NCI-H748 (cell line): ENCODE measurements at regions not wholly inside any gene's neighbourhood (a gene's known extent, or its start where the extent isn't known, plus 50 kb on each side); places are given as distances from the start of the nearest gene placed in this dataset.

Source experiments
- DNase-seq: peaks from one replicate; lab custom pipeline; 2025; ENCODE audit not compliant: unreplicated experiment; lab: John Stamatoyannopoulos, UW

- no peak for DNase-seq
Measured at GRCh38 chr5:163941079-163941478, 435.7 kb downstream of the MAT2B start.

- no peak for DNase-seq
Measured at GRCh38 chr5:163943546-163943945, 438.1 kb downstream of the MAT2B start.

GRCh38 chr5:163944738-163945137, 439.3 kb downstream of the MAT2B start:
- DNase-seq, result no peak

- no peak for DNase-seq
Measured at GRCh38 chr5:163947848-163948666, 442.6 kb downstream of the MAT2B start.

- no peak for DNase-seq
Measured at GRCh38 chr5:163950248-163950647, 444.8 kb downstream of the MAT2B start.

- DNase-seq, result no peak
Measured at GRCh38 chr5:163951069-163951468, 445.6 kb downstream of the MAT2B start.

- no peak for DNase-seq
Measured at GRCh38 chr5:163953901-163954300, 448.5 kb downstream of the MAT2B start.

- DNase-seq, result peak; percentile 76
Measured at GRCh38 chr5:163961230-163961629, 455.8 kb downstream of the MAT2B start.

- DNase-seq, result no peak
Measured at GRCh38 chr5:163963881-163964280, 458.5 kb downstream of the MAT2B start.

GRCh38 chr5:163964671-163965070, 459.3 kb downstream of the MAT2B start:
- DNase-seq, result no peak

GRCh38 chr5:163967268-163967667, 461.8 kb downstream of the MAT2B start:
- DNase-seq, result peak; percentile 7

GRCh38 chr5:163968651-163969050, 463.2 kb downstream of the MAT2B start:
- DNase-seq, result no peak

GRCh38 chr5:163976696-163977095, 471.3 kb downstream of the MAT2B start:
- DNase-seq, result no peak

- DNase-seq, result peak; percentile 73
Measured at GRCh38 chr5:163978897-163979296, 473.5 kb downstream of the MAT2B start.

GRCh38 chr5:163988566-163988965, 483.1 kb downstream of the MAT2B start:
- peak; percentile 38 for DNase-seq

GRCh38 chr5:163993126-163993525, 487.7 kb downstream of the MAT2B start:
- no peak for DNase-seq

GRCh38 chr5:163995206-163995605, 489.8 kb downstream of the MAT2B start:
- DNase-seq, result peak; percentile 4

GRCh38 chr5:163997965-163998364, 492.5 kb downstream of the MAT2B start:
- no peak for DNase-seq

GRCh38 chr5:164000241-164000640, 494.8 kb downstream of the MAT2B start:
- no peak for DNase-seq

GRCh38 chr5:164000819-164001218, 495.4 kb downstream of the MAT2B start:
- DNase-seq, result no peak

- peak; percentile 46 for DNase-seq
Measured at GRCh38 chr5:164002214-164002613, 496.8 kb downstream of the MAT2B start.

GRCh38 chr5:164002628-164003027, 497.2 kb downstream of the MAT2B start:
- DNase-seq, result no peak

- no peak for DNase-seq
Measured at GRCh38 chr5:164005071-164005470, 499.7 kb downstream of the MAT2B start.
